Thyroid gland (tissue), 4 donors: ENCODE measurements at regions not wholly inside any gene's neighbourhood (a gene's known extent, or its start where the extent isn't known, plus 50 kb on each side); places are given as distances from the start of the nearest gene placed in this dataset.

Experiments
- DNase-seq, 2 donors: peaks; one replicate each; pipeline ENCODE4 v3.0.0-alpha.2; 2019
- H3K27ac ChIP-seq, 3 donors: fragments of 200-600 bp; sonication (generic); 1 replicate in 2 of 3; 2 replicates in 1 of 3; pipeline ENCODE4 v1.5.1; 2016 to 2019; ENCODE audit warnings: mild to moderate bottlenecking in 1 of 3, moderate library complexity in 1 of 3
- H3K27me3 ChIP-seq: fragments of 200-600 bp; sonication (generic); one replicate; pipeline ENCODE4 v1.5.1; 2019
- H3K36me3 ChIP-seq, 2 donors: fragments of 200-600 bp; sonication (generic); one replicate each; pipeline ENCODE4 v1.5.1; 2016 to 2019
- H3K4me1 ChIP-seq, 2 donors: fragments of 200-600 bp; sonication (generic); one replicate each; pipeline ENCODE4 v1.5.1; 2017 to 2019
- H3K4me3 ChIP-seq, 3 donors: fragments of 200-600 bp; sonication (generic); replicated peaks in 1 of 3; 1 replicate in 2 of 3; 2 replicates in 1 of 3; pipeline ENCODE4 v1.5.1; 2016; ENCODE audit warnings: mild to moderate bottlenecking in 1 of 3
- H3K9me3 ChIP-seq: fragments of 200-600 bp; sonication (generic); one replicate; pipeline ENCODE4 v1.5.1; 2017
- POLR2A ChIP-seq, 2 donors: fragments of 450-650 bp; IDR thresholded peaks; one replicate each; pipeline ENCODE4 v1.6.1; 2017; ENCODE audit warnings: antibody characterized with exemption in 2 of 2, mild to moderate bottlenecking in 2 of 2, moderate library complexity in 1 of 2
- WGBS, 2 donors: methylation state at CpG; one replicate each; pipeline ENCODE4 v1.1.5; 2017; 5-methylcytosine and 5-hydroxymethylcytosine counted together
- intact Hi-C: fragments of 100-400 bp; cut with DNase I; formaldehyde crosslinking; loops from one replicate; pipeline ENCODE4 v1.15.1; 2023
- TF ChIP-seq, protein P1 (sequence below), 6 experiments: fragments of 200-600 bp in 3 of 6; fragments of 450-650 bp in 3 of 6; sonication (generic) in 3 of 6; IDR thresholded peaks; one replicate each; pipeline ENCODE4 v1.5.1; 2016 to 2019; ENCODE audit warnings: antibody characterized with exemption in 6 of 6, mild to moderate bottlenecking in 2 of 6, inconsistent platforms in 1 of 6, moderate library complexity in 1 of 6

DNA sequence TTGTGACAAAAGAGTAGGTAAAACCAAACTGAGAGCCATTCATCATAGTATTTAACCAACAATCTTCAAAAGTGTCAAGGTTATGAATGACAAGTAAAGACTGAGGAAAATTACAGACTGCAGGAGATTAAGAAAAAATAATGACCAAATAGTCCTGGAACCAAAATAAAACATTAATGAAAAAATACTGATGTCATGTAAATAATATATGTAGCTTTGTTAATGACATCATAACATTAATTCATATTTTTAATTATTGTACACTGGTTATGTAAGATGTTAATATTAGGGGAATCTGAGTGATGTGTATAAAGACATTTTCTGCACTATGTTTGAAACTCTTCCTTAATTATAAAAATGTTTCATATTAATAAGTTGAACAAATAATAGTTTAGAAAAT lies 436.7 kb downstream of the CYLC2 start:
- Histone ChIP-seq H3K27ac (no peak overlapping the region), H3K36me3 (no peaks in the 10 kb centered on the region), H3K4me1 (no peaks in the 10 kb centered on the region), H3K27me3 (no peaks in the 10 kb centered on the region), H3K4me3 (no peak overlapping the region), H3K9me3 (no peaks in the 10 kb centered on the region)
- TF ChIP-seq, protein P1, sequence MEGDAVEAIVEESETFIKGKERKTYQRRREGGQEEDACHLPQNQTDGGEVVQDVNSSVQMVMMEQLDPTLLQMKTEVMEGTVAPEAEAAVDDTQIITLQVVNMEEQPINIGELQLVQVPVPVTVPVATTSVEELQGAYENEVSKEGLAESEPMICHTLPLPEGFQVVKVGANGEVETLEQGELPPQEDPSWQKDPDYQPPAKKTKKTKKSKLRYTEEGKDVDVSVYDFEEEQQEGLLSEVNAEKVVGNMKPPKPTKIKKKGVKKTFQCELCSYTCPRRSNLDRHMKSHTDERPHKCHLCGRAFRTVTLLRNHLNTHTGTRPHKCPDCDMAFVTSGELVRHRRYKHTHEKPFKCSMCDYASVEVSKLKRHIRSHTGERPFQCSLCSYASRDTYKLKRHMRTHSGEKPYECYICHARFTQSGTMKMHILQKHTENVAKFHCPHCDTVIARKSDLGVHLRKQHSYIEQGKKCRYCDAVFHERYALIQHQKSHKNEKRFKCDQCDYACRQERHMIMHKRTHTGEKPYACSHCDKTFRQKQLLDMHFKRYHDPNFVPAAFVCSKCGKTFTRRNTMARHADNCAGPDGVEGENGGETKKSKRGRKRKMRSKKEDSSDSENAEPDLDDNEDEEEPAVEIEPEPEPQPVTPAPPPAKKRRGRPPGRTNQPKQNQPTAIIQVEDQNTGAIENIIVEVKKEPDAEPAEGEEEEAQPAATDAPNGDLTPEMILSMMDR (IDR thresholded peaks at IDR 0.05), result no peak
- no peak for TF ChIP-seq POLR2A (IDR thresholded peaks at IDR 0.05)
- no peak for DNase-seq
- intact Hi-C loops, result no loop called here

DNA sequence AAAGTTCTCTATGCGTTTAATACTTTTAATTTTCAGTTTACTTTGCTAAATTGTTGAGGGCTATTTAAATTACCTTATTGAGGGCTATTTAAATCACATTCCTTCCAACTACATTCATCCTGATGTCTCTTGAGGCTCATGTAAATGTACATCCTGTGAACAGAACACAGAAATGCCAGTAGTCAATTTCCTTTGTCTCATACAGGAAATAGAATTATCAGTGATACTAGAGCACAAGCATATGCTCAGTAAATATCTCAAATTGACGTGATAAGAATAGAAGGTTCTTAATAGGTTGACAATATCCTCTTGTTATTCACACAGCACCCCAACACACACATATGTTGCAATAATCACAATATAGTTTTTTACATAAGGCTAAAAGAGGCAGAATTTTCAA lies 449.0 kb downstream of the CYLC2 start:
- Histone ChIP-seq H3K36me3 (no peaks in the 10 kb centered on the region), H3K4me3 (no peak overlapping the region), H3K4me1 (no peaks in the 10 kb centered on the region), H3K9me3 (no peaks in the 10 kb centered on the region), H3K27ac (no peak overlapping the region), H3K27me3 (no peaks in the 10 kb centered on the region)
- no peak for DNase-seq
- intact Hi-C loops, result no loop called here
- TF ChIP-seq, protein P1 (IDR thresholded peaks at IDR 0.05), result no peak
- no peak for TF ChIP-seq POLR2A (IDR thresholded peaks at IDR 0.05)
- WGBS, 2 donors, result 66 to 70% methylated on average over 2 of the region's 2 CpGs

DNA sequence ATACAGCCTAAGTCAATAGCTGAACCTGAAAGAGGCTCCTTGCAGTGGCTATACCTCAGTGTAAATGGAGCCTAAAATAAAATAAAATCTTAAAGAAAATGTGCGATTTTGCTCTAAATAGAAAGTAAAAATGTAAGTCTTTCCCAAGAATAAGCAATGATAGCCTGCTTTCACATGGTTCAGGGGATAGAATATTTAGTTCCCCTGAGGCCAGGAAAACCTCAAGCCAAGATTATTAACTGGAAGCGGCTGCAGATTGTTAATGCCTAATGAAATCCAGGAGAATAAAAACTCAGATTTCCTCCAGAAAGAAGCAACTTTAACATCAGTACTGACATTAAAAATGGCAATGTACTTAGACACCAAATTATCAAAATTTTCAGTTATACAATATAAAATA lies 463.7 kb downstream of the CYLC2 start:
- TF ChIP-seq, protein P1 (IDR thresholded peaks at IDR 0.05), result no peak
- no peak for TF ChIP-seq POLR2A (IDR thresholded peaks at IDR 0.05)
- DNase-seq, result no peak
- Histone ChIP-seq H3K9me3 (no peaks in the 10 kb centered on the region), H3K27me3 (no peaks in the 10 kb centered on the region), H3K4me1 (no peaks in the 10 kb centered on the region), H3K4me3 (no peak overlapping the region), H3K27ac (no peak overlapping the region), H3K36me3 (no peaks in the 10 kb centered on the region)
- 72 to 85% methylated on average over 2 of the region's 2 CpGs for WGBS, 2 donors
- intact Hi-C loops, result no loop called here

- Histone ChIP-seq H3K27ac (no peak overlapping the region), H3K27me3 (no peaks in the 10 kb centered on the region), H3K4me1 (no peaks in the 10 kb centered on the region), H3K4me3 (no peak overlapping the region), H3K36me3 (no peaks in the 10 kb centered on the region), H3K9me3 (no peaks in the 10 kb centered on the region)
- DNase-seq, result no peak
- WGBS, 2 donors, result 88 to 91% methylated on average over 5 of the region's 5 CpGs
- no peak for TF ChIP-seq POLR2A (IDR thresholded peaks at IDR 0.05)
- TF ChIP-seq, protein P1 (IDR thresholded peaks at IDR 0.05), result no peak
- intact Hi-C loops, result no loop called here
Measured at GRCh38 chr9:103471241-103471640, 476.1 kb downstream of the CYLC2 start.

DNA sequence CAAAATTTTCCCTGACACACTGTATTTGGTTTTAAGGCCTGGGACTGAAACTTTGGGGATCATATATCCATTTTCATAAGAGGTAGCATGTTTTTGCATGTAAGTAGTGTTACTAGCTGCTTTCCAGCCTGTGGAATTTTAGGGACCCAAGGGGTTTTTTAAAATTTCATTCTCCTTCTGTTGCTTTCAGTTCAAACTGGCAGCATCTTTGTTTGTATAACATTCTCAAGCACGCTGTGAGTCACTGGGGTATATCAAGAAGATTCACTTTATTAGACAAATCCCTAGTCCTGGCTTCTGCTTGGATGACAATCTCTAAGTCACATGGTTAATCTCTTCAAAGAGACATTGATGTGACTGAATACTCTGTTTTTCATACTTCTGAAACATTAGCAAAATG lies 479.0 kb downstream of the CYLC2 start:
- intact Hi-C loops, result no loop called here
- TF ChIP-seq POLR2A (IDR thresholded peaks at IDR 0.05), result no peak
- H3K36me3 ChIP-seq, result no peaks in the 10 kb centered on the region
- no peak overlapping the region for H3K4me3 ChIP-seq
- H3K4me1 ChIP-seq, result no peaks in the 10 kb centered on the region
- WGBS, 2 donors, result 31 to 41% methylated on average over 1 of the region's 1 CpG
- no peaks in the 10 kb centered on the region for H3K9me3 ChIP-seq
- no peak for DNase-seq
- no peak overlapping the region for H3K27ac ChIP-seq
- H3K27me3 ChIP-seq, result no peaks in the 10 kb centered on the region

GRCh38 chr9:103483471-103484096 lies 488.5 kb downstream of the CYLC2 start:
- no peak overlapping the region for H3K4me3 ChIP-seq
- no peak for DNase-seq
- intact Hi-C loops, result no loop called here
- H3K36me3 ChIP-seq, result no peaks in the 10 kb centered on the region
- H3K4me1 ChIP-seq, result no peaks in the 10 kb centered on the region
- H3K27me3 ChIP-seq, result no peaks in the 10 kb centered on the region
- WGBS, 2 donors, result 93 to 97% methylated on average over 12 to 17 of the region's 29 CpGs
- no peaks in the 10 kb centered on the region for H3K9me3 ChIP-seq
- no peak for TF ChIP-seq POLR2A (IDR thresholded peaks at IDR 0.05)
- TF ChIP-seq, protein P1 (IDR thresholded peaks at IDR 0.05), result no peak
- no peak overlapping the region for H3K27ac ChIP-seq
